Neural progenitor cell (in vitro differentiated cells): ENCODE measurements at regions not wholly inside any gene's neighbourhood (a gene's known extent, or its start where the extent isn't known, plus 50 kb on each side); places are given as distances from the start of the nearest gene placed in this dataset.

Experiments
- CTCF ChIP-seq: fragments of 200-600 bp; sonication (generic); IDR thresholded peaks from 2 replicates; pipeline ENCODE4 v1.5.1; 2017; ENCODE audit warnings: antibody characterized with exemption, mild to moderate bottlenecking
- EZH2 ChIP-seq: fragments of 200-600 bp; sonication (generic); IDR thresholded peaks from 2 replicates; pipeline ENCODE4 v1.6.1; 2017; ENCODE audit warnings: antibody characterized with exemption, mild to moderate bottlenecking, moderate library complexity
- EZH2phosphoT487 ChIP-seq: fragments of 200-600 bp; sonication (generic); IDR thresholded peaks from 2 replicates; pipeline ENCODE4 v1.6.1; 2017; ENCODE audit warnings: antibody characterized with exemption

GRCh38 chr6:113313841-113314240, 543.3 kb upstream of the MARCKS start:
- no peak for TF ChIP-seq CTCF
- no peak for TF ChIP-seq EZH2
- no peak for TF ChIP-seq EZH2phosphoT487
